ENCODE measurements at regions not wholly inside any gene's neighbourhood (a gene's known extent, or its start where the extent isn't known, plus 50 kb on each side); places are given as distances from the start of the nearest gene placed in this dataset.

DNA sequence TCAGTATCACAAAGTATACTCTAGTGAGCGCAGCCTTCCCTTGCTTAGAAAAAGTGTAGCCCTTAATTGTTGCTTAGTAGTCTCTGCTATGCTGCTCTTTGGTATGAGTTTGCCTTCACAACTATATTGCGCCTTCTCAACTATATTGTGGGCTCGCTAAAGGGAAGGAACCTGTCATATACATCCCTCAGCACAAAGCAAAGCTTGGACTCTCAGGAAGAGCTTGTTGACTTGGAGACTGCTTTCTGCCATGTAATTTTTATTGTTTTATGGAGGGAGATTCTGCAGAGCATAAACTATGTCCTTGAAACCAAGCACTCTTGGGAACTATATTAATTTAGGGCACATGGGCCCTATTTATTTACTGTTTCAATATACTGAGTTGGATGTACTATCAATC is 119.1 kb upstream of the HAPLN1 start:
- H3K79me1 ChIP-seq (replicated peaks; ENCODE audit: low read length, poor library complexity, severe bottlenecking), result no peaks in the 10 kb centered on the region
- H3K4me3 ChIP-seq (ENCODE audit: insufficient read depth in 1 of 2, low read depth in 1 of 2, low read length in 2 of 2), result no peak overlapping the region
- no peaks in the 10 kb centered on the region for H3K36me3 ChIP-seq (ENCODE audit: control insufficient read depth in 1 of 2, insufficient read depth in 2 of 2, low read depth in 1 of 2, low read length in 2 of 2)
- H2BK120ac ChIP-seq (ENCODE audit: low read depth, low read length), result no peak overlapping the region
- no peak overlapping the region for H3K27ac ChIP-seq (ENCODE audit: low read length, poor library complexity, severe bottlenecking)
- no peak overlapping the region for H3K23ac ChIP-seq (ENCODE audit: low read length in 2 of 2)
- H2BK5ac ChIP-seq (ENCODE audit: low read depth, low read length, poor library complexity, severe bottlenecking), result no peak overlapping the region
- no peak overlapping the region for H3K4ac ChIP-seq (ENCODE audit: low read depth in 1 of 2, low read length in 2 of 2)
- no peak overlapping the region for H3K14ac ChIP-seq (ENCODE audit: low read length in 2 of 2)
- H2AK5ac ChIP-seq (ENCODE audit: low read length, severe bottlenecking), result no peak overlapping the region
- no peaks in the 10 kb centered on the region for H3K9me3 ChIP-seq (ENCODE audit: control insufficient read depth, low read length)
- H3K18ac ChIP-seq (ENCODE audit: low read depth in 1 of 2, low read length in 2 of 2), result no peak overlapping the region
- H2BK15ac ChIP-seq (ENCODE audit: low read depth, poor library complexity, severe bottlenecking), result no peak overlapping the region
- no peak overlapping the region for H2BK12ac ChIP-seq (ENCODE audit: low read length in 2 of 2)
- no peak overlapping the region for H3K4me2 ChIP-seq (ENCODE audit: low read length, poor library complexity, severe bottlenecking)
- no peak overlapping the region for H3K9ac ChIP-seq (ENCODE audit: low read length)
- H3K27me3 ChIP-seq (ENCODE audit: control insufficient read depth in 1 of 2, insufficient read depth in 1 of 2, low read length in 2 of 2), result no peaks in the 10 kb centered on the region
- no peak overlapping the region for H2AFZ ChIP-seq (ENCODE audit: low read depth, low read length)
- WGBS, result 78% methylated on average over 2 of the region's 3 CpGs
- no peak for DNase-seq
- no peak overlapping the region for H4K8ac ChIP-seq (ENCODE audit: low read length)
- H3K4me1 ChIP-seq (ENCODE audit: control insufficient read depth, insufficient read depth, low read depth, low read length), result no peaks in the 10 kb centered on the region
- H4K91ac ChIP-seq (ENCODE audit: low read length), result no peak overlapping the region

DNA sequence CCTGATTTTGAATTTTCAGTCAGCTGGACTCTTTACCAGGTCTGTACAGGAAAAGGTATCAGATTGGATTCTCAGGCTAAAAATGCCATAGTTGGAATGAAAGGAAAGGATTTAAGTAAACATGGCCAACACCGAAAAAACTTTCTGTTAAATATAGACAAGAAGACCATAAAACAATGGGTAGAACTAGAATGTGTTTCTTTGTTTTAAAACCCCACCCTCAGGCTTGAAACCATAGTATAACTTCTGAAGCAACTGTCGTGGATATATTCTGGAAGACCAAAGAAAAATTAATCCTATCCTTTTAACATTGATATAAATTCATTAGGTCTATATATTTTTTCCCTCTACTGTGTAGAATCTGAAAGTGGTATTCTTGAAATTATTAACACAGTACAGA is 118.6 kb upstream of the HAPLN1 start:
- Histone ChIP-seq H4K8ac (ENCODE audit: low read length) (no peak overlapping the region), H2AFZ (ENCODE audit: low read depth, low read length) (no peak overlapping the region), H3K4me2 (ENCODE audit: low read length, poor library complexity, severe bottlenecking) (no peak overlapping the region), H3K4me3 (ENCODE audit: insufficient read depth in 1 of 2, low read depth in 1 of 2, low read length in 2 of 2) (no peak overlapping the region), H3K4ac (ENCODE audit: low read depth in 1 of 2, low read length in 2 of 2) (no peak overlapping the region), H3K27me3 (ENCODE audit: control insufficient read depth in 1 of 2, insufficient read depth in 1 of 2, low read length in 2 of 2) (no peaks in the 10 kb centered on the region), H2BK5ac (ENCODE audit: low read depth, low read length, poor library complexity, severe bottlenecking) (no peak overlapping the region), H3K9me3 (ENCODE audit: control insufficient read depth, low read length) (no peaks in the 10 kb centered on the region), H3K79me1 (replicated peaks; ENCODE audit: low read length, poor library complexity, severe bottlenecking) (no peaks in the 10 kb centered on the region), H3K9ac (ENCODE audit: low read length) (no peak overlapping the region), H3K14ac (ENCODE audit: low read length in 2 of 2) (no peak overlapping the region), H3K4me1 (ENCODE audit: control insufficient read depth, insufficient read depth, low read depth, low read length) (no peaks in the 10 kb centered on the region), H2BK15ac (ENCODE audit: low read depth, poor library complexity, severe bottlenecking) (no peak overlapping the region), H2AK5ac (ENCODE audit: low read length, severe bottlenecking) (no peak overlapping the region), H3K23ac (ENCODE audit: low read length in 2 of 2) (no peak overlapping the region), H2BK12ac (ENCODE audit: low read length in 2 of 2) (no peak overlapping the region), H3K18ac (ENCODE audit: low read depth in 1 of 2, low read length in 2 of 2) (no peak overlapping the region), H3K27ac (ENCODE audit: low read length, poor library complexity, severe bottlenecking) (no peak overlapping the region), H3K36me3 (ENCODE audit: control insufficient read depth in 1 of 2, insufficient read depth in 2 of 2, low read depth in 1 of 2, low read length in 2 of 2) (no peaks in the 10 kb centered on the region), H4K91ac (ENCODE audit: low read length) (no peak overlapping the region), H2BK120ac (ENCODE audit: low read depth, low read length) (no peak overlapping the region)
- DNase-seq, result no peak
- no CpG with 5 or more reads among the region's 2 CpGs for WGBS

DNA sequence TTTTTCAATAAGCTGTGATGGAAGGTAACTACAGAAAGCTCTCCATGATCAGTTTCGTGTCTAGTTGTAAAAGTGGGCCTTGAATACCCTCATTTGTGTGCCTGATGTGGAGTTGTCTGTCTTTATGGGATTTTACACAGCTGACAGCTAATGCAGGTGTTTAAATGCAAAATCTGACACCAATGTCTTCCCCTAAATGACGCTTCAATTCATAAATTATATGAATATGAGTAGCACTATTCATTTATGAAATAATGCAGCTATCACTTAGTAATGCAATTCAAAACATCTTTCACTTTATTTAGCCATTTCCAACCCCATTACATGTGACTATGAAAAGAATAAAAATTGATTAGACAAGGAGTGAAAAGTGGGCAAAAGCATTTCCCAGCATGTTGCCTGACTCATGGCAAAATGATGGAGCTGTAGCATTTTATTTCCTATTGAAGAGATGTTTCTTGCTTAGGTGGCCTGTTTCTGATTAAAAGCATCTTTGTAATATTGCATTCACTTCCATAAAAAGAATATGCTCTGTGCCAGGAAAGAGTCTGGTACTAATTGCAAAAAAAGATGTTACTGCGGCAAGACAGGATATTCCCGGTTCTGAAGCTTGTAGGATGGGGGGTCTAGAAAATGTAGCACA is 116.7 kb upstream of the HAPLN1 start:
- Histone ChIP-seq H2BK15ac (ENCODE audit: low read depth, poor library complexity, severe bottlenecking) (no peak overlapping the region), H2BK5ac (ENCODE audit: low read depth, low read length, poor library complexity, severe bottlenecking) (no peak overlapping the region), H3K4me3 (ENCODE audit: insufficient read depth in 1 of 2, low read depth in 1 of 2, low read length in 2 of 2) (no peak overlapping the region), H3K23ac (ENCODE audit: low read length in 2 of 2) (no peak overlapping the region), H3K14ac (ENCODE audit: low read length in 2 of 2) (no peak overlapping the region), H3K4ac (ENCODE audit: low read depth in 1 of 2, low read length in 2 of 2) (no peak overlapping the region), H4K91ac (ENCODE audit: low read length) (no peak overlapping the region), H3K4me1 (ENCODE audit: control insufficient read depth, insufficient read depth, low read depth, low read length) (no peaks in the 10 kb centered on the region), H2AFZ (ENCODE audit: low read depth, low read length) (no peak overlapping the region), H3K36me3 (ENCODE audit: control insufficient read depth in 1 of 2, insufficient read depth in 2 of 2, low read depth in 1 of 2, low read length in 2 of 2) (no peaks in the 10 kb centered on the region), H4K8ac (ENCODE audit: low read length) (no peak overlapping the region), H3K18ac (ENCODE audit: low read depth in 1 of 2, low read length in 2 of 2) (no peak overlapping the region), H3K79me1 (replicated peaks; ENCODE audit: low read length, poor library complexity, severe bottlenecking) (no peaks in the 10 kb centered on the region), H2BK120ac (ENCODE audit: low read depth, low read length) (no peak overlapping the region), H3K9ac (ENCODE audit: low read length) (no peak overlapping the region), H3K4me2 (ENCODE audit: low read length, poor library complexity, severe bottlenecking) (no peak overlapping the region), H2AK5ac (ENCODE audit: low read length, severe bottlenecking) (no peak overlapping the region), H3K27me3 (ENCODE audit: control insufficient read depth in 1 of 2, insufficient read depth in 1 of 2, low read length in 2 of 2) (no peaks in the 10 kb centered on the region), H2BK12ac (ENCODE audit: low read length in 2 of 2) (no peak overlapping the region), H3K27ac (ENCODE audit: low read length, poor library complexity, severe bottlenecking) (no peak overlapping the region), H3K9me3 (ENCODE audit: control insufficient read depth, low read length) (no peaks in the 10 kb centered on the region)
- DNase-seq, result no peak
- 81% methylated on average over 3 of the region's 4 CpGs for WGBS

DNA sequence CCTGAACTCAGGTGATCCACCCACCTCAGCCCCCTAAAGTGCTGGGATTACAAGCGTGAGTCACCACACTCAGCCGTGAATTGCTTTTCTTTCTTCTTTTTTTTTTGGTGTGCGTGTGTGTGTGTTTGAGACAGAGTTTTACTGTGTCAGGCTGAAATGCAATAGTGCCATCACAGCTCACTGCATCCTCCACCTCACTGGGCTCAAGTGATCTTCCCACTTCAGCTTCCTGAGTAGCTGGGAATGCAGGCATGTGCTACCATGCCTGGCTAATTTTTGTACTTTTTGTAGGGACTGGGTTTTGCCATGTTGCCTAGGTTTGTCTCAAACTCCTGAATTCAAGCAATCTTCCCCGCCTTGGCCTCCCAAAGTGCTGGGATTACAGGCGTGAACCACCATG is 113.7 kb upstream of the HAPLN1 start:
- no peak overlapping the region for H4K8ac ChIP-seq (ENCODE audit: low read length)
- H3K18ac ChIP-seq (ENCODE audit: low read depth in 1 of 2, low read length in 2 of 2), result no peak overlapping the region
- H3K9me3 ChIP-seq (ENCODE audit: control insufficient read depth, low read length), result no peaks in the 10 kb centered on the region
- no peak overlapping the region for H2AK5ac ChIP-seq (ENCODE audit: low read length, severe bottlenecking)
- no peak for DNase-seq
- no peaks in the 10 kb centered on the region for H3K4me1 ChIP-seq (ENCODE audit: control insufficient read depth, insufficient read depth, low read depth, low read length)
- H2BK15ac ChIP-seq (ENCODE audit: low read depth, poor library complexity, severe bottlenecking), result no peak overlapping the region
- H3K36me3 ChIP-seq (ENCODE audit: control insufficient read depth in 1 of 2, insufficient read depth in 2 of 2, low read depth in 1 of 2, low read length in 2 of 2), result no peaks in the 10 kb centered on the region
- H3K23ac ChIP-seq (ENCODE audit: low read length in 2 of 2), result no peak overlapping the region
- H3K79me1 ChIP-seq (replicated peaks; ENCODE audit: low read length, poor library complexity, severe bottlenecking), result no peaks in the 10 kb centered on the region
- H3K4me2 ChIP-seq (ENCODE audit: low read length, poor library complexity, severe bottlenecking), result no peak overlapping the region
- H3K27me3 ChIP-seq (ENCODE audit: control insufficient read depth in 1 of 2, insufficient read depth in 1 of 2, low read length in 2 of 2), result no peaks in the 10 kb centered on the region
- H2AFZ ChIP-seq (ENCODE audit: low read depth, low read length), result no peak overlapping the region
- H3K4ac ChIP-seq (ENCODE audit: low read depth in 1 of 2, low read length in 2 of 2), result no peak overlapping the region
- no peak overlapping the region for H2BK120ac ChIP-seq (ENCODE audit: low read depth, low read length)
- H2BK5ac ChIP-seq (ENCODE audit: low read depth, low read length, poor library complexity, severe bottlenecking), result no peak overlapping the region
- no peak overlapping the region for H2BK12ac ChIP-seq (ENCODE audit: low read length in 2 of 2)
- WGBS, result 100% methylated on average over 1 of the region's 5 CpGs
- no peak overlapping the region for H3K14ac ChIP-seq (ENCODE audit: low read length in 2 of 2)
- H3K9ac ChIP-seq (ENCODE audit: low read length), result no peak overlapping the region
- H3K27ac ChIP-seq (ENCODE audit: low read length, poor library complexity, severe bottlenecking), result no peak overlapping the region
- H4K91ac ChIP-seq (ENCODE audit: low read length), result no peak overlapping the region
- no peak overlapping the region for H3K4me3 ChIP-seq (ENCODE audit: insufficient read depth in 1 of 2, low read depth in 1 of 2, low read length in 2 of 2)
